ENCODE measurements at regions not wholly inside any gene's neighbourhood (a gene's known extent, or its start where the extent isn't known, plus 50 kb on each side); places are given as distances from the start of the nearest gene placed in this dataset.

DNA sequence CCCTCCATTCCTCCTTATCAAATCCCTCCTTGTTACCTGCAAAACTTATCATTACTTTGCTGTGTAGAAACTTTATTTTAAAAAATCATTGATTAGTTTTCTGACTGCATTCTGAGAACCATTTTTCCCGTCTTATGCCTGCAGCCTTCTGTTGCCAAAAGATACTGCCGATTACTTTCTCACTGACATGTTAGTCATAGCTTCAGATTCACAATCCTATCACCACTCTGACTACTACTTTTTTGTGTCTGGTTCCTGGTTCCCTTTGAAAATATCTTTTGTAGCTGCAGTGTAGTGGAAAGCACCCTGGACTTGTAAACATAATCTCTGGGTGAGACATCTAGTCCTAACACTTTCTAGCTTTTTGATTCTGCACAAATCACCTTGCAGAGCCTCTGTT is 71.7 kb downstream of the NR2F1 start:
- no peak for DNase-seq
- no peak overlapping the region for H2BK15ac ChIP-seq (replicated peaks; ENCODE audit: low read depth)

DNA sequence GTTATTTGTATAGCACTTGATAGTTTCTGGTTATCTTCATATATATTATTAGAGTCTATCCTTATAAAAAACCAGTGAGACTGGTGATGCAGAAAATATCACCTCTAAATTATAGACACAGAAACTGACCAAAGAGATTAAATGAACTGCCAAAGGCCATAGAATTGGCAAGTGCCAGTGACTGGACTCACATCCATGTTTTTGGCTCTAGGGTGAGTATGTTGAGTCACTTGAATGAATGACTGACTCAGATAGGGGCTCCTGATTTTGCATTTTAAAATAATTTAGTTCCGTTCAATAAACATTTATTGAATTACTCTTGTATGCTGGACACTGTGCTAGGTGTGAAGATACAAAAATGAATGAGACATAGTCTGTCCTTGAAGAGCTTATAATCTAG is 70.7 kb downstream of the NR2F1 start:
- H3K27ac ChIP-seq (ENCODE audit: low read depth, low read length): no peak overlapping the region
- H2AK5ac ChIP-seq (ENCODE audit: low read length): no peak overlapping the region
- no peak overlapping the region for H3K9ac ChIP-seq (ENCODE audit: low read length)
- no peak overlapping the region for H2BK15ac ChIP-seq (replicated peaks; ENCODE audit: low read depth)
- H2BK5ac ChIP-seq (ENCODE audit: low read length): no peak overlapping the region
- H3K4me3 ChIP-seq (ENCODE audit: low read length): no peak overlapping the region
- no peaks in the 10 kb centered on the region for H3K79me1 ChIP-seq (ENCODE audit: low read length)
- no peak overlapping the region for H3K56ac ChIP-seq (ENCODE audit: low read length)
- no peaks in the 10 kb centered on the region for H3K27me3 ChIP-seq (ENCODE audit: insufficient read depth, low read length, poor library complexity)
- no peak overlapping the region for H3K18ac ChIP-seq (ENCODE audit: low read length)
- no peaks in the 10 kb centered on the region for H3K36me3 ChIP-seq (ENCODE audit: control insufficient read depth, insufficient read depth, low read length)
- no peaks in the 10 kb centered on the region for H3K79me2 ChIP-seq (ENCODE audit: control insufficient read depth, insufficient read depth, low read length)
- no peak overlapping the region for H3K23ac ChIP-seq (ENCODE audit: low read length)
- no peak overlapping the region for H4K8ac ChIP-seq (ENCODE audit: low read depth, low read length)
- DNase-seq: no peak
- no peaks in the 10 kb centered on the region for H3K4me1 ChIP-seq (ENCODE audit: control insufficient read depth, low read depth, low read length)
- no peak overlapping the region for H3K4me2 ChIP-seq (ENCODE audit: low read length)
- no peak overlapping the region for H3K4ac ChIP-seq (ENCODE audit: low read depth, low read length)
- no peak overlapping the region for H4K5ac ChIP-seq (ENCODE audit: low read length)
- no peak overlapping the region for H2BK120ac ChIP-seq (ENCODE audit: low read depth, low read length)
- WGBS (ENCODE audit: extremely low coverage, insufficient coverage, low lambda C conversion rate): no CpG with 5 or more reads among the region's 1 CpG

More for the DNA sequence above, 71.7 kb downstream of the NR2F1 start:
- Histone ChIP-seq H3K4ac (ENCODE audit: low read depth, low read length) (no peak overlapping the region), H3K4me2 (ENCODE audit: low read length) (no peak overlapping the region), H3K4me3 (ENCODE audit: low read length) (no peak overlapping the region), H3K9ac (ENCODE audit: low read length) (no peak overlapping the region), H3K56ac (ENCODE audit: low read length) (no peak overlapping the region), H2BK120ac (ENCODE audit: low read depth, low read length) (no peak overlapping the region), H3K27ac (ENCODE audit: low read depth, low read length) (no peak overlapping the region), H3K79me2 (ENCODE audit: control insufficient read depth, insufficient read depth, low read length) (no peaks in the 10 kb centered on the region), H3K27me3 (ENCODE audit: insufficient read depth, low read length, poor library complexity) (no peaks in the 10 kb centered on the region), H3K4me1 (ENCODE audit: control insufficient read depth, low read depth, low read length) (no peaks in the 10 kb centered on the region), H3K23ac (ENCODE audit: low read length) (no peak overlapping the region), H2AK5ac (ENCODE audit: low read length) (no peak overlapping the region), H2BK5ac (ENCODE audit: low read length) (no peak overlapping the region), H3K79me1 (ENCODE audit: low read length) (no peaks in the 10 kb centered on the region), H3K36me3 (ENCODE audit: control insufficient read depth, insufficient read depth, low read length) (no peaks in the 10 kb centered on the region), H4K5ac (ENCODE audit: low read length) (no peak overlapping the region), H4K8ac (ENCODE audit: low read depth, low read length) (no peak overlapping the region), H3K18ac (ENCODE audit: low read length) (no peak overlapping the region)
- WGBS (ENCODE audit: extremely low coverage, insufficient coverage, low lambda C conversion rate): no CpG with 5 or more reads among the region's 2 CpGs

GRCh38 chr5:93649234-93649900 is 66.3 kb downstream of the NR2F1 start:
- no peak overlapping the region for H2AK5ac ChIP-seq (ENCODE audit: low read length)
- no peak overlapping the region for H3K4me2 ChIP-seq (ENCODE audit: low read length)
- no peak overlapping the region for H2BK5ac ChIP-seq (ENCODE audit: low read length)
- H3K4me1 ChIP-seq (ENCODE audit: control insufficient read depth, low read depth, low read length): no peaks in the 10 kb centered on the region
- no peak overlapping the region for H3K4ac ChIP-seq (ENCODE audit: low read depth, low read length)
- no peaks in the 10 kb centered on the region for H3K79me2 ChIP-seq (ENCODE audit: control insufficient read depth, insufficient read depth, low read length)
- no CpG with 5 or more reads among the region's 1 CpG for WGBS (ENCODE audit: extremely low coverage, insufficient coverage, low lambda C conversion rate)
- H3K9ac ChIP-seq (ENCODE audit: low read length): no peak overlapping the region
- H3K27ac ChIP-seq (ENCODE audit: low read depth, low read length): no peak overlapping the region
- no peaks in the 10 kb centered on the region for H3K27me3 ChIP-seq (ENCODE audit: insufficient read depth, low read length, poor library complexity)
- H3K18ac ChIP-seq (ENCODE audit: low read length): no peak overlapping the region
- H3K79me1 ChIP-seq (ENCODE audit: low read length): no peaks in the 10 kb centered on the region
- H3K36me3 ChIP-seq (ENCODE audit: control insufficient read depth, insufficient read depth, low read length): no peaks in the 10 kb centered on the region
- no peak overlapping the region for H3K23ac ChIP-seq (ENCODE audit: low read length)
- no peak overlapping the region for H2BK15ac ChIP-seq (replicated peaks; ENCODE audit: low read depth)
- H3K4me3 ChIP-seq (ENCODE audit: low read length): no peak overlapping the region
- H4K5ac ChIP-seq (ENCODE audit: low read length): no peak overlapping the region
- DNase-seq: no peak
- H2BK120ac ChIP-seq (ENCODE audit: low read depth, low read length): no peak overlapping the region
- no peak overlapping the region for H3K56ac ChIP-seq (ENCODE audit: low read length)
- H4K8ac ChIP-seq (ENCODE audit: low read depth, low read length): no peak overlapping the region

- H3K36me3 ChIP-seq (ENCODE audit: control insufficient read depth, insufficient read depth, low read length): no peaks in the 10 kb centered on the region
- no peaks in the 10 kb centered on the region for H3K79me2 ChIP-seq (ENCODE audit: control insufficient read depth, insufficient read depth, low read length)
- H2BK120ac ChIP-seq (ENCODE audit: low read depth, low read length): no peak overlapping the region
- H3K23ac ChIP-seq (ENCODE audit: low read length): no peak overlapping the region
- no peak overlapping the region for H2BK15ac ChIP-seq (replicated peaks; ENCODE audit: low read depth)
- no peak overlapping the region for H3K9ac ChIP-seq (ENCODE audit: low read length)
- WGBS (ENCODE audit: extremely low coverage, insufficient coverage, low lambda C conversion rate): no CpG with 5 or more reads among the region's 2 CpGs
- H2BK5ac ChIP-seq (ENCODE audit: low read length): no peak overlapping the region
- H3K56ac ChIP-seq (ENCODE audit: low read length): no peak overlapping the region
- no peak overlapping the region for H3K27ac ChIP-seq (ENCODE audit: low read depth, low read length)
- no peak overlapping the region for H4K8ac ChIP-seq (ENCODE audit: low read depth, low read length)
- no peak overlapping the region for H3K4me2 ChIP-seq (ENCODE audit: low read length)
- no peak overlapping the region for H2AK5ac ChIP-seq (ENCODE audit: low read length)
- no peaks in the 10 kb centered on the region for H3K27me3 ChIP-seq (ENCODE audit: insufficient read depth, low read length, poor library complexity)
- H3K18ac ChIP-seq (ENCODE audit: low read length): no peak overlapping the region
- H3K4ac ChIP-seq (ENCODE audit: low read depth, low read length): no peak overlapping the region
- H4K5ac ChIP-seq (ENCODE audit: low read length): no peak overlapping the region
- H3K4me3 ChIP-seq (ENCODE audit: low read length): no peak overlapping the region
- no peaks in the 10 kb centered on the region for H3K4me1 ChIP-seq (ENCODE audit: control insufficient read depth, low read depth, low read length)
- DNase-seq: no peak
- H3K79me1 ChIP-seq (ENCODE audit: low read length): no peaks in the 10 kb centered on the region
These were observed 61.7 kb downstream of the NR2F1 start for GRCh38 chr5:93644760-93645159.

Data from mesendoderm (in vitro differentiated cells).